DMS 273 (cell line): ENCODE measurements at regions not wholly inside any gene's neighbourhood (a gene's known extent, or its start where the extent isn't known, plus 50 kb on each side); places are given as distances from the start of the nearest gene placed in this dataset.
A peak's percentile ranks its signal among the peaks of the same experiment; 100 is the strongest.
"Not testable (repeated sequence)": the region's sequence is repeated elsewhere in the genome, so short reads cannot be mapped to it uniquely, and the experiment has no call there.

ENCODE experiments used
- DNase-seq: peaks from one replicate; lab custom pipeline; 2025; ENCODE audit not compliant: unreplicated experiment; lab: John Stamatoyannopoulos, UW

- DNase-seq, result no peak
Measured at GRCh38 chr5:39633057-39633456, 208.3 kb upstream of the DAB2 start.

GRCh38 chr5:39631958-39632357 is 207.2 kb upstream of the DAB2 start:
- DNase-seq, result no peak

GRCh38 chr5:39629946-39630345 is 205.2 kb upstream of the DAB2 start:
- no peak for DNase-seq

GRCh38 chr5:39628348-39628747 is 203.6 kb upstream of the DAB2 start:
- no peak for DNase-seq

- no peak for DNase-seq
Measured at GRCh38 chr5:39624890-39625289, 200.1 kb upstream of the DAB2 start.

- DNase-seq, result no peak
Measured at GRCh38 chr5:39624268-39624886, 199.6 kb upstream of the DAB2 start.

- DNase-seq, result no peak
Measured at GRCh38 chr5:39623291-39623865, 198.6 kb upstream of the DAB2 start.

GRCh38 chr5:39622281-39622680 is 197.5 kb upstream of the DAB2 start:
- no peak for DNase-seq

- no peak for DNase-seq
Measured at GRCh38 chr5:39619168-39619818, 194.5 kb upstream of the DAB2 start.

GRCh38 chr5:39618391-39618790 is 193.6 kb upstream of the DAB2 start:
- no peak for DNase-seq

- DNase-seq, result no peak
Measured at GRCh38 chr5:39616131-39616530, 191.4 kb upstream of the DAB2 start.

GRCh38 chr5:39611076-39611475 is 186.3 kb upstream of the DAB2 start:
- DNase-seq, result not testable (repeated sequence)

- DNase-seq, result no peak
Measured at GRCh38 chr5:39608024-39608423, 183.2 kb upstream of the DAB2 start.

- DNase-seq, result no peak
Measured at GRCh38 chr5:39606591-39606990, 181.8 kb upstream of the DAB2 start.

- DNase-seq, result no peak
Measured at GRCh38 chr5:39605588-39606575, 181.1 kb upstream of the DAB2 start.

- no peak for DNase-seq
Measured at GRCh38 chr5:39605145-39605544, 180.4 kb upstream of the DAB2 start.

- DNase-seq, result no peak
Measured at GRCh38 chr5:39604491-39604890, 179.7 kb upstream of the DAB2 start.

GRCh38 chr5:39599721-39600431 is 175.1 kb upstream of the DAB2 start:
- DNase-seq, result peak; percentile 20

- DNase-seq, result no peak
Measured at GRCh38 chr5:39598661-39599248, 174.0 kb upstream of the DAB2 start.

- DNase-seq, result no peak
Measured at GRCh38 chr5:39588179-39588578, 163.4 kb upstream of the DAB2 start.
